ENCODE measurements at regions not wholly inside any gene's neighbourhood (a gene's known extent, or its start where the extent isn't known, plus 50 kb on each side); places are given as distances from the start of the nearest gene placed in this dataset.

DNA sequence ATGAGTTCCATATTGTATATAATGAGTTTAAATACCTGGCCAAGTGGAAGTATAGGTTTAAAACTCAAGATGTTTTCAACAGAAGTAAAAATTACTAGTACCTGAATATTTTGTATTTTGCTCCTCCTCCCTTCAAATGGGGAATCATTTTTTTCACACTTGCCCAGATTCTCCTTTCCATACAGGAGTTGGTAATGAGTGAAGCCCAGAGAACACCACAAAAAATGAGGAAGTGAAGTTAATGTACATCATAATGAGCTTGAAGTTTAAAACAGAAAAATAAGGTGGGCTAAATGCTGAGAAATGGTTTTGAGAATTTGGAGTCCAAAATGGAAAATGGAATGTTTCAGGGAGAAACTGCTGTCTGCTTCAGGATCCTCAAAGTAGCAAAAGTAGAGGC lies 364.8 kb upstream of the EMCN start:
- TF ChIP-seq POLR2A (IDR thresholded peaks at IDR 0.05; ENCODE audit: low read length) (no peak), GATA1 (IDR thresholded peaks at IDR 0.05; ENCODE audit: low read depth, low read length) (no peak)

All from erythroblast (primary cell).